CD4-positive, alpha-beta T cell treated with Interleukin-4 for 1 hour (primary cell): ENCODE measurements at regions not wholly inside any gene's neighbourhood (a gene's known extent, or its start where the extent isn't known, plus 50 kb on each side); places are given as distances from the start of the nearest gene placed in this dataset.
A peak's percentile ranks its signal among the peaks of the same experiment; 100 is the strongest.

Experiments
- DNase-seq, 2 donors: peaks; one replicate each; pipeline ENCODE4 v3.0.0-alpha.2; 2020 to 2022

- DNase-seq: no peak
Measured at GRCh38 chr7:47690902-47691558, 109.1 kb upstream of the TNS3 start.

- DNase-seq: no peak
Measured at GRCh38 chr7:47689558-47689957, 107.6 kb upstream of the TNS3 start.

- no peak for DNase-seq
Measured at GRCh38 chr7:47688311-47689100, 106.6 kb upstream of the TNS3 start.

GRCh38 chr7:47685712-47686376 is 103.9 kb upstream of the TNS3 start:
- no peak for DNase-seq

GRCh38 chr7:47685151-47685550 is 103.2 kb upstream of the TNS3 start:
- no peak for DNase-seq

GRCh38 chr7:47684728-47685127 is 102.8 kb upstream of the TNS3 start:
- DNase-seq: no peak

- DNase-seq: no peak
Measured at GRCh38 chr7:47683485-47683898, 101.6 kb upstream of the TNS3 start.

GRCh38 chr7:47682874-47683273 is 101.0 kb upstream of the TNS3 start:
- DNase-seq: no peak

- DNase-seq: no peak
Measured at GRCh38 chr7:47681249-47681810, 99.4 kb upstream of the TNS3 start.

GRCh38 chr7:47678641-47679380 is 96.9 kb upstream of the TNS3 start:
- no peak for DNase-seq

GRCh38 chr7:47677664-47678063 is 95.8 kb upstream of the TNS3 start:
- no peak for DNase-seq

GRCh38 chr7:47677093-47677492 is 95.2 kb upstream of the TNS3 start:
- no peak for DNase-seq

GRCh38 chr7:47672977-47673381 is 91.1 kb upstream of the TNS3 start:
- no peak for DNase-seq

- peak in 1 of 2 donors; percentile 17 for DNase-seq
Measured at GRCh38 chr7:47672271-47672791, 90.4 kb upstream of the TNS3 start.

GRCh38 chr7:47671358-47671757 is 89.4 kb upstream of the TNS3 start:
- no peak for DNase-seq

- DNase-seq: peak in 1 of 2 donors; percentile 78
Measured at GRCh38 chr7:47670729-47671128, 88.8 kb upstream of the TNS3 start.

GRCh38 chr7:47669901-47670384 is 88.0 kb upstream of the TNS3 start:
- peak in 1 of 2 donors; percentile 28 for DNase-seq

- peak; percentile 17 to 84 for DNase-seq
Measured at GRCh38 chr7:47669178-47669891, 87.4 kb upstream of the TNS3 start.

GRCh38 chr7:47666164-47666862 is 84.4 kb upstream of the TNS3 start:
- DNase-seq: no peak

- no peak for DNase-seq
Measured at GRCh38 chr7:47664650-47665195, 82.8 kb upstream of the TNS3 start.

- DNase-seq: no peak
Measured at GRCh38 chr7:47663851-47664250, 81.9 kb upstream of the TNS3 start.
